ENCODE measurements at regions not wholly inside any gene's neighbourhood (a gene's known extent, or its start where the extent isn't known, plus 50 kb on each side); places are given as distances from the start of the nearest gene placed in this dataset.

DNA sequence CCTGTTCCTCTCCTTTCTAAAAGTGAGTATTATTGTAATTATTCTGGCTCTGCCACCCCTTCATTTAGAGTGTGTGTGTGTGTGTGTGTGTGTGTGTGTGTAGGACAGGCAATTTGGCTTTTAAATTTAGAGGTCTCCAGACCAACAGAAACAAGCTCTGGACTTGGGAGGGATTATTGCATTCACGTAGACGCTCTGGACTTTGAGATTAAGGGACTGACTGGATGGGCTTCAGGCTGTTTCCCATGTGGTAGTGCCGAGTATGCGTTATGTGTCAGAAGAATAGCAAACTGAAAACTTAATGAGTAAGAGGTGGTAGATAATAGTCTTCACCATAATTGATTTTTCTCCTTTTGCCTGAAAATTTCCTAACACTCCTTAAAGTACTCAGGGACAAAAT lies 281.9 kb downstream of the USP25 start:
- DNase-seq (ENCODE audit: low read depth in 3 of 3, low spot score in 1 of 3) = no peak

GRCh38 chr21:16013570-16013969 lies 283.8 kb downstream of the USP25 start:
- no peak for DNase-seq (ENCODE audit: low read depth in 3 of 3, low spot score in 1 of 3)

DNA sequence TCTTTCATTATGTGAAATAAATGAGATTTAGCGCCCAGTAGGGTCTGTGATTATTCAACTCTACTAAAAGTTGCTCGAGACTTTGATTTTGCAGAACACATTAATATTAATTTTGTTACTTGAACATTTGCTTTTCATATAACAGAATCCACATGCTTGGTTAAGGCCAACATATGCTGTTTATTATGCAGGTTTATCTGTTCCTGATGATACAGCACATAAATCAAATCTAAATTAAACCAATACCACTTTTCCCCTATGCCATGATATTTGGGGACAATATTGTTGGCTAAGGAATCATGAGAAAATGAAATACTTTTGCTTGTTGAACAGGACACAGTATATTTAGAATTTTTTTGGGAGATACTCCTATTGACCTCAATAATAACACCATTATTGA lies 291.1 kb downstream of the USP25 start:
- no peak for DNase-seq (ENCODE audit: low read depth in 3 of 3, low spot score in 1 of 3)

DNA sequence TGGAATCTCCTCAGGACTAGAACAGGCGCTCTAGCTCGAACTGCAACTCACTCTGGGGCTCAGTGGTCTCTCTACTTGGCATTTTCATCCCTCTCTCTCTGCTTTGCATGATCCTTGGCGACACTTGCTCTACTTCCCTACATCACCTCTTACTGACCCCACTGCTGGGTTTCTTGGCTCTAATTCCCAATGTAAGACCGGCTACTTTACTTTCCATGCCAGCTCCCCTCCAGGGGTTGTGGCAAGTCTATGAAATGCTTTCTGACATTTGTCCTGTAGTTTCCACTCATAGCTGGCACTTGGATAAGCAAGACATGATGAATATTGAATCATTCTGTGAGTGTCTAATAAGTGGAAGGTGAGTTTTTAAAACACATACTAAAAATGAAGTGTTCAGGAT lies 292.3 kb downstream of the USP25 start:
- no peak for DNase-seq (ENCODE audit: low read depth in 3 of 3, low spot score in 1 of 3)

GRCh38 chr21:16022921-16023320 lies 293.1 kb downstream of the USP25 start:
- no peak for DNase-seq (ENCODE audit: low read depth in 3 of 3, low spot score in 1 of 3)

- DNase-seq (ENCODE audit: low read depth in 3 of 3, low spot score in 1 of 3) = no peak
Measured at GRCh38 chr21:16028142-16028541, 298.4 kb downstream of the USP25 start.

DNA sequence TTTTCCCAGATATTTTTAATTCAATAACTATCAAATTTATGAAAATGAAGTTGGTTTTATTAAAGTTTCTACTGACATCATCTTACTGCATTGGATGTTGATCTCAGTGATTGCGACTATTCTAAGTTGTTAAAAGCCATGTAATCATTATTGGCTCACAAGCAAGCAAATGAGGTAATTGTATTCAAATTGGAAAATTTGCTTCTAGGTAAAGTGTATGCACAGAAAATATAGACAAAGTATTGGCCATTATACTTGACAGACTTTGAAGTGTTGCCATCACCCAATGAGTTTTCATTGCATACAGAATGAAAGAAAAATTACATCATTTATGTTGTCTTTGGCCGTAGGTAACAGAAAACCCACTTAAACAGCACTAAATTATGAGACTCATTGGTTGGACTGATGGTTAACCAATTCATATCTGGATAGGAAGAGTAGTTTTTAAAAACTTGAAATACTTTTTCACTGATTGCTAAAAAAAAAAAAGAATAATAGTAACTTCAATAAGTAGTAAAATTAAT lies 299.2 kb downstream of the USP25 start:
- no peak for DNase-seq (ENCODE audit: low read depth in 3 of 3, low spot score in 1 of 3)

- DNase-seq (ENCODE audit: low read depth in 3 of 3, low spot score in 1 of 3) = no peak
Measured at GRCh38 chr21:16033193-16033592, 303.4 kb downstream of the USP25 start.

- no peak for DNase-seq (ENCODE audit: low read depth in 3 of 3, low spot score in 1 of 3)
Measured at GRCh38 chr21:16034446-16035190, 304.8 kb downstream of the USP25 start.

DNA sequence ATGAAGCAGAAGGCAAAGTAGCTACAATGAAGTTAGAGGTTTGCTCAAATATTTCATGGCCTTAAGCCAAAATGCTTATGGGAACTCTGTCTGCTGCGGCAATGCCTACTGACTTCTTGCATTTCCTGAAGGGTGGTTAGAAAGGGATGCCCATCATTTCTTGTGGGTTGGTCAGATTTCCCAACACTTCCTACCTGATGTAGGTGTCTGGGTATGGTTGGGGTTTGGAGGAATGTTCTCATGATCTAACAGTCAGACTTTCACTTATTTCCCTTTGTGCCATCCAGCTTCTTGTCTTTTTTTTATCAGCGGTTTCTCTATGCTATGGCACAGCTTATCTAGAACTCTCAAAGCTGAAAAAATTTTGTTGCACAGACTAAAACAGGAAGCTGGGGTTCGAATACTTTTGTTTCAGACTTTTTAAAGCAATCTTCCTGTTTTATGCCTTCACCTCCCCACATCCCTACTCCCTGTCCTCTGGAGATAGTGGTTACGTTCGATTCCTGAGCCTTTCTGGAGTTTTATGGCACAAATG lies 307.7 kb downstream of the USP25 start:
- no peak for DNase-seq (ENCODE audit: low read depth in 3 of 3, low spot score in 1 of 3)

- DNase-seq (ENCODE audit: low read depth in 3 of 3, low spot score in 1 of 3) = no peak
Measured at GRCh38 chr21:16040601-16041000, 310.8 kb downstream of the USP25 start.

DNA sequence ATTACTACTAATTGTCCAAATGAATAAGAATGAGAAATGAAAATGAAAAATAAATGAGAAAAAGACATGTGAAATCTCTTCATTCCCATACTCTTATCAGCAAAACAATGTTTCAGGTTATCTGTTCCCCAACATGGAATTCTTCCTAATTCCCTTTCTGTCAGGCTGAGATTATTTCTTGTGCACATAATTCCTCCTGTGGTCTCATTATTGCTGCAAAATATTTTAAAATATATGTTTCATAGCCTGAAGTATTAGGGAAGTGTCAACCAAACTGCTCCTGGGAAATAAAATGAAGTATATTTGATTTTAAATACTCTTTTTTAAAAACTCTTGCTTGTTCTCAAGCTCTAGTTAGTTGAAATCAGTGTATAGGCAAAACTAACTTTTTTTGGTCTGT lies 314.9 kb downstream of the USP25 start:
- DNase-seq (ENCODE audit: low read depth in 3 of 3, low spot score in 1 of 3) = no peak

DNA sequence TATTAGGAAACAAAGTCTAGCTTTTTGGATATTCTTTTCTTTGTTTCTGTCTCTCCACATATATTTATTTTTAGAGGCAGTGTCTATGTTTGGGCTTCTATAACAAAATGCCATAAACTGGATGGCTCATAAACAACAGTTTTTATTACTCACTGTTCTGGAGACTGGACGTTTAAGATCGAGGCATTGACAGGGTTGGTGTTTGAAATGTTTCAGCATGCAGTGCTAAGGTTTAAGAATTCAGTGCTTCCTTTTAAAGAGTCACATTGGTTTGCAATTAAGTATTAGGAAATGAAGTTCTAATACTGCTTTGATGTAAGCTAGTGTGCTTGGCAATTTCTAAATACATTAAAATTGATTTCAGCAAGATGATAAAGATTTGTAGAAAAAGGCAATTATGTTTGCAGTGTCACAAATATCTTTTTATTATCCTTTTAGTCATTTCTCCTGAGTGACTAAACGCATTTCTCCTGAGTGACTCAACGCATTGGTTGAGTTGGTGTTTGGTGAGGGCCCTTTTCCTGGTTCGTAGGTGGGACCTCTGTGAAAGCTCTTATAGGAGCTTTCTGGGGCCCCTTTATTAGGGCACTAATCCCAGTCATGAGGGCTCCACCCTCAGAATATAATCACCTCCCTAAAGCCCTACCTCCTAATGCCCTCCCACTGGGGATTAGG lies 317.0 kb downstream of the USP25 start:
- DNase-seq (ENCODE audit: low read depth in 3 of 3, low spot score in 1 of 3) = no peak

GRCh38 chr21:16047904-16048303 lies 318.1 kb downstream of the USP25 start:
- no peak for DNase-seq (ENCODE audit: low read depth in 3 of 3, low spot score in 1 of 3)

GRCh38 chr21:16055014-16055413 lies 325.2 kb downstream of the USP25 start:
- no peak for DNase-seq (ENCODE audit: low read depth in 3 of 3, low spot score in 1 of 3)

- DNase-seq (ENCODE audit: low read depth in 3 of 3, low spot score in 1 of 3) = no peak
Measured at GRCh38 chr21:16058896-16059295, 329.1 kb downstream of the USP25 start.

GRCh38 chr21:16059981-16060380 lies 330.2 kb downstream of the USP25 start:
- DNase-seq (ENCODE audit: low read depth in 3 of 3, low spot score in 1 of 3) = no peak

DNA sequence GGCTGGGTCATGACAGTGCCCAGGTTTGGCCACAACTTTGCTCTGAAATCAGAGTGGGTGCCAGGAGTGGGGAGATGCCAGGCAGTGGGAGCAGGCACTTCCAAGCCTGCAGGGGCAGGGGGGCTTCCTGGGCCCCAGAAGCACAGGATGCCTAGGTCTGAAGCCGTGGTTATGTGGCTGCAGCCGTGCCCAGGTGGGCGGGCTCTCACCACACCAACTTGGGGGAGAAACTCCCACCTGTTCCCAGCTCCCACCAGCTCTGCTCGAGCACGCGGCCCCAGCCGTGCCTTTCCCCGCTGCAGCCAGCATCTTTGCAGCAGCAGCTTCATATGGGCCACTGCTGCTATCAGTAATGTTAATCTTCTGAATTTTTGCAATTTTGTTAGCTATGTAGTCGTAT lies 331.4 kb downstream of the USP25 start:
- no peak for DNase-seq (ENCODE audit: low read depth in 3 of 3, low spot score in 1 of 3)

DNA sequence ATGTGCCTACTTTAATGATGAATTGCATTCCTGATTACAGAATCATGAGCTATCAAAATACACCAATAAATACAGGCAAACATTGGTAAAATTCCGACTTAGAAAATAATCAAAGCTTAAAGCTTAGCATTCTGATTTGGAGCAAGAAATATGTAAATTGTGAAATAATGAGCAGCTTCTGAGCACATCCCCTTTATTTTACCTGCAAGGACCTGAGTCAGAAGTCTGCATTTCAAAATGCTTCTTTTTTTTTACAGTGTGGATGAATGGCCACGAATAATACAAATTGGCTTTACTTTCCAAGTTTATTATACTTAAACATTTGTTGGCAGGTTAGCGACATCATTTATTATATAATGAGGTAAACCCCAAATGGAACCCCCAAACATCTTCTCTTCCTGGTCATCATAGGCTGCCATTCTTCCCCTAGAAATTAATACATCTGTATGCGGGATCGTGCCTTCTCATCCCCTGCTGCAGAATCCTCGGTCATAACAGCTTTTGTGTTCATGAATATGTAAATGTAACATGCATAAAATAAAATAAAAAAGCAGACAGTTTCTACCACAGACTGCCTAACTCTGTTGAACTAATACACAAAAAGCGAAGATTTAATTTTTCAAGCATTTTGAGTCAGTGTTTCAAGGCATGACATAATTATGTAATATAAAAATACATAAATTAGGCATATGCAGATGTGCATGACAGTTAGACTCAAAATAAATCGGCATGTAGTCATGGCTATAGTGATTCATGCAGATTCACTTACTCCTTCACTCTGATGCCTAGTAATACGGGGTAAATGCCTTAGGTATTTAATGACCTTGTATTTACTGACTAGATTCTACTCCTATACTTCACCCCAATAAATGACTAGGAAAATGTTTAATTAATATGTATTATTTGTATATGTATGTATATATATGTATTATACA lies 339.7 kb downstream of the USP25 start:
- no peak for DNase-seq (ENCODE audit: low read depth in 3 of 3, low spot score in 1 of 3)

DNA sequence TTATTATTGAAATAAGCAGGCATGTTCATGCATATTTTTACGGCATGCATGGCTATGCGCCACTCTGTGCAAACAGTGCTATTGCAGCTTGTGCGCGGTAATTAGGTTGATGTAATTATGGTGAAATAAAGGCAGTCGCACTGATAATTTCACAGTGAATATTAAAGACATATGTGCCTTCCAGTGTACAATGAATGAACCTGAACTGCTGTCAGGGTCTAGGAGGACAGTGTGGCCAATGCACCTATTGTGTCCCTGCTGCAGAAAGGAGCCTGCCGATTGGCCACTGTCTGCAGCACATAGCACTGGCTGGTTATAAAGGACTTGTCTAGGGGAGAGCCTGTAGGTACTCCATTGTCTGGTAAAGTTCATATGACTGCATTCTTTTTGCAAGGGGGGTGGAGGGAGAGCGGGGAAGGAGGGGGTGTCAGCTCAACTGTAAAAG lies 340.4 kb downstream of the USP25 start:
- no peak for DNase-seq (ENCODE audit: low read depth in 3 of 3, low spot score in 1 of 3)

DNA sequence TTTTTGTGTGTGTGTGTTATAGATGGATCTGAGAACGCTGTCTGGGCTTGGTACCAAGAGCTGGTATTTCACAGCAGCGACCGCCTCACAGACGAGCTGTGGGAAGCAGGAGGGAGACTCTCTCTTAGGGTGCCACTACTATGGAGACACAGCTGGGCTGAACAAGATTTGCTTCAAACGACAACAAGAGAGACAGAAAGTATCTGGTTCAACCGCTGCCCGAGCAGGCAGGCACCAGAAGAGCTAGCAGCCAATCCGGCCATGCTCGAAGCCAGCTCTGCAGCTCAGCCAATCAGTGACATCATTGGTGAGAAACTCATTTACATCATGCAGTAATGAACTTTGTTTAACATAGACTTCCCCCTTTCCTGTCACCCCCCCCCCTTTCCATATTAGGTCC lies 341.3 kb downstream of the USP25 start:
- DNase-seq (ENCODE audit: low read depth in 3 of 3, low spot score in 1 of 3) = no peak
